H9 (cell line): ENCODE measurements at regions not wholly inside any gene's neighbourhood (a gene's known extent, or its start where the extent isn't known, plus 50 kb on each side); places are given as distances from the start of the nearest gene placed in this dataset.
A peak's percentile ranks its signal among the peaks of the same experiment; 100 is the strongest.

Source experiments
- DNase-seq: peaks from one replicate; pipeline ENCODE4 v3.0.0-alpha.2; 2017
- H2AFZ ChIP-seq: one replicate; pipeline ENCODE4 v1.6.1; 2013; ENCODE audit warnings: mild to moderate bottlenecking, low read length, control low read depth, moderate library complexity
- H2AK5ac ChIP-seq: 2 replicates; pipeline ENCODE4 v1.6.1; 2013; ENCODE audit warnings: low read length, control low read depth, mixed read lengths; ENCODE audit not compliant: insufficient read length
- H2BK120ac ChIP-seq: one replicate; pipeline ENCODE4 v1.6.1; 2013; ENCODE audit warnings: low read depth, mild to moderate bottlenecking, low read length, control low read depth, inconsistent platforms; ENCODE audit not compliant: poor library complexity, severe bottlenecking
- H2BK12ac ChIP-seq: 2 replicates; pipeline ENCODE4 v1.6.1; 2013; ENCODE audit warnings: low read length, control low read depth, mixed read lengths, low read depth; ENCODE audit not compliant: insufficient read length
- H2BK15ac ChIP-seq: 2 replicates; pipeline ENCODE4 v1.6.1; 2013; ENCODE audit warnings: low read depth, low read length, control low read depth
- H2BK20ac ChIP-seq: one replicate; pipeline ENCODE4 v1.6.1; 2013; ENCODE audit warnings: low read depth, mild to moderate bottlenecking, low read length, control low read depth, inconsistent platforms; ENCODE audit not compliant: poor library complexity, severe bottlenecking
- H2BK5ac ChIP-seq: 2 replicates; pipeline ENCODE4 v1.6.1; 2013; ENCODE audit warnings: low read length, control low read depth, mixed read lengths; ENCODE audit not compliant: insufficient read length
- H3K14ac ChIP-seq: 2 replicates; pipeline ENCODE4 v1.6.1; 2013; ENCODE audit warnings: low read length, control low read depth; ENCODE audit not compliant: insufficient read depth
- H3K18ac ChIP-seq: 2 replicates; pipeline ENCODE4 v1.6.1; 2013; ENCODE audit warnings: low read depth, mild to moderate bottlenecking, mixed read lengths, low read length, control low read depth; ENCODE audit not compliant: insufficient read length
- H3K23ac ChIP-seq: 2 replicates; pipeline ENCODE4 v1.6.1; 2013; ENCODE audit warnings: low read length, control low read depth, mixed read lengths, low read depth; ENCODE audit not compliant: insufficient read length
- H3K23me2 ChIP-seq: 2 replicates; pipeline ENCODE4 v1.6.1; 2013; ENCODE audit warnings: low read depth, mild to moderate bottlenecking, mixed read lengths, low read length, control low read depth; ENCODE audit not compliant: insufficient read length, poor library complexity, severe bottlenecking
- H3K27ac ChIP-seq: 2 replicates; pipeline ENCODE4 v1.5.1; 2013; ENCODE audit warnings: low read length, control low read depth, mixed read lengths, low read depth; ENCODE audit not compliant: insufficient read length
- H3K27me3 ChIP-seq: 2 replicates; pipeline ENCODE4 v1.6.1; 2013; ENCODE audit warnings: low read length, control low read depth, inconsistent platforms; ENCODE audit not compliant: insufficient read depth
- H3K4ac ChIP-seq: 2 replicates; pipeline ENCODE4 v1.6.1; 2013; ENCODE audit warnings: low read depth, mild to moderate bottlenecking, control low read depth, inconsistent platforms, low read length, moderate library complexity
- H3K4me1 ChIP-seq: 2 replicates; pipeline ENCODE4 v1.6.1; 2013; ENCODE audit warnings: low read length, control low read depth, inconsistent platforms; ENCODE audit not compliant: insufficient read depth
- H3K4me2 ChIP-seq: 2 replicates; pipeline ENCODE4 v1.6.1; 2013; ENCODE audit warnings: low read length, control low read depth, mixed read lengths; ENCODE audit not compliant: insufficient read length, insufficient read depth
- H3K56ac ChIP-seq: 2 replicates; pipeline ENCODE4 v1.6.1; 2013; ENCODE audit warnings: low read depth, mild to moderate bottlenecking, mixed read lengths, low read length, control low read depth; ENCODE audit not compliant: insufficient read length
- H3K79me1 ChIP-seq: 2 replicates; pipeline ENCODE4 v1.6.1; 2013; ENCODE audit warnings: low read depth, mild to moderate bottlenecking, moderate library complexity, low read length, control low read depth, inconsistent platforms; ENCODE audit not compliant: insufficient read depth, poor library complexity, severe bottlenecking
- H3K79me2 ChIP-seq: 2 replicates; pipeline ENCODE4 v1.6.1; 2013; ENCODE audit warnings: low read length, control low read depth, inconsistent platforms; ENCODE audit not compliant: insufficient read depth
- H3K9ac ChIP-seq: 2 replicates; pipeline ENCODE4 v1.6.1; 2013; ENCODE audit warnings: low read length, control low read depth, mixed read lengths; ENCODE audit not compliant: insufficient read length; ENCODE audit errors: extremely low read depth
- H3K9me3 ChIP-seq: one replicate; pipeline ENCODE4 v1.6.1; 2013; ENCODE audit warnings: low read depth, low read length, inconsistent platforms; ENCODE audit not compliant: control insufficient read depth
- H3T11ph ChIP-seq: one replicate; pipeline ENCODE4 v1.6.1; 2013; ENCODE audit warnings: mild to moderate bottlenecking, low read length, control low read depth, inconsistent platforms
- H4K20me1 ChIP-seq: one replicate; pipeline ENCODE4 v1.6.1; 2013; ENCODE audit not compliant: control insufficient read depth, insufficient read length, insufficient read depth
- H4K5ac ChIP-seq: 2 replicates; pipeline ENCODE4 v1.6.1; 2013; ENCODE audit warnings: low read depth, mild to moderate bottlenecking, mixed read lengths, low read length, control low read depth; ENCODE audit not compliant: insufficient read length
- H4K8ac ChIP-seq: replicated peaks from 2 replicates; pipeline ENCODE4 v1.6.1; 2013; ENCODE audit warnings: low read length, control low read depth, mixed read lengths, low read depth; ENCODE audit not compliant: insufficient read length
- H4K91ac ChIP-seq: 2 replicates; pipeline ENCODE4 v1.6.1; 2013; ENCODE audit warnings: low read depth, mild to moderate bottlenecking, moderate library complexity, mixed read lengths, low read length, control low read depth; ENCODE audit not compliant: insufficient read length
- H3K27ac Mint-ChIP-seq, 3 experiments: 2 replicates in 2 of 3; 3 replicates in 1 of 3; pipeline ENCODE4 v1.8.0; 2020 to 2021; ENCODE audit warnings: mixed read lengths in 3 of 3, mild to moderate bottlenecking in 1 of 3, moderate library complexity in 1 of 3
- H3K27me3 Mint-ChIP-seq: 2 replicates; pipeline ENCODE4 v1.8.0; 2021; ENCODE audit warnings: low read depth, mild to moderate bottlenecking, moderate library complexity, mixed read lengths
- H3K36me3 Mint-ChIP-seq, 3 experiments: 2 replicates in 2 of 3; 3 replicates in 1 of 3; pipeline ENCODE4 v1.8.0; 2020 to 2021; ENCODE audit warnings: low read depth in 3 of 3, mixed read lengths in 3 of 3; ENCODE audit not compliant: insufficient read depth in 1 of 3
- H3K4me1 Mint-ChIP-seq, 2 experiments: 2 replicates each; pipeline ENCODE4 v1.8.0; 2020; ENCODE audit warnings: mixed read lengths in 2 of 2
- H3K4me3 Mint-ChIP-seq, 2 experiments: 2 replicates in 1 of 2; 3 replicates in 1 of 2; pipeline ENCODE4 v1.8.0; 2020 to 2021; ENCODE audit warnings: mild to moderate bottlenecking in 2 of 2, mixed read lengths in 2 of 2, moderate library complexity in 1 of 2
- H3K9me3 Mint-ChIP-seq, 2 experiments: 2 replicates in 1 of 2; 3 replicates in 1 of 2; pipeline ENCODE4 v1.8.0; 2020; ENCODE audit warnings: mild to moderate bottlenecking in 2 of 2, mixed read lengths in 2 of 2, moderate library complexity in 1 of 2
- WGBS: extraction: QIAGEN DNeasy Blood & Tissue Kit; methylation state at CpG from one replicate; pipeline ENCODE4 v1.1.7; 2013; ENCODE audit warnings: missing lambda C conversion rate, low lambda C conversion rate, mixed read lengths; ENCODE audit not compliant: insufficient read length; ENCODE audit errors: extremely low coverage; 5-methylcytosine and 5-hydroxymethylcytosine counted together
- TF ChIP-seq, protein P1 (sequence below): fragments of 200-600 bp; sonication (generic); conservative IDR thresholded peaks from 3 replicates; pipeline ENCODE4 v1.8.0; 2021; ENCODE audit warnings: antibody characterized with exemption, mild to moderate bottlenecking

DNA sequence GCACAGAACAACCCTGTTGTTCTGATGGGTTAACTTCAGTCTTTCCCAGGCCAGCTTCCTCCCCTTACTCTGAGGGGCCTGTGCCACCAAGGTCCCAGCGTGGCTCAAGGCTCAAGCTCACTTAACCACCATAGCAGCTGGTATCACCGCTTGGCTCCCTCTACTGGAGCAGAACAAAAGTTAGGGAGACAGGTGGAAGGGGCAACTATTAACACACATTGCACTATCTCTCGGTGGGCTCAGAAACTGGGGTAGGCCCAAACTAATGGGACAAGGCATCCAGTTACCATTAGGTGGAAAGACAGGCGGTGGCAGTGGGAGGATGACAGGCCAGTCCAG is 88.7 kb upstream of the ATL2 start:
- Mint-ChIP-seq H3K36me3 (no peaks in the 10 kb centered on the region), H3K4me3 (no peak overlapping the region), H3K27ac (peak overlapping the region in 1 of 3 experiments; percentile 92; a peak in 1 of 7 replicates), H3K27me3 (peaks cover 3% of the 10 kb centered on the region), H3K4me1 (peaks cover 3% of the 10 kb centered on the region in 2 experiments), H3K9me3 (no peaks in the 10 kb centered on the region)
- TF ChIP-seq, protein P1, sequence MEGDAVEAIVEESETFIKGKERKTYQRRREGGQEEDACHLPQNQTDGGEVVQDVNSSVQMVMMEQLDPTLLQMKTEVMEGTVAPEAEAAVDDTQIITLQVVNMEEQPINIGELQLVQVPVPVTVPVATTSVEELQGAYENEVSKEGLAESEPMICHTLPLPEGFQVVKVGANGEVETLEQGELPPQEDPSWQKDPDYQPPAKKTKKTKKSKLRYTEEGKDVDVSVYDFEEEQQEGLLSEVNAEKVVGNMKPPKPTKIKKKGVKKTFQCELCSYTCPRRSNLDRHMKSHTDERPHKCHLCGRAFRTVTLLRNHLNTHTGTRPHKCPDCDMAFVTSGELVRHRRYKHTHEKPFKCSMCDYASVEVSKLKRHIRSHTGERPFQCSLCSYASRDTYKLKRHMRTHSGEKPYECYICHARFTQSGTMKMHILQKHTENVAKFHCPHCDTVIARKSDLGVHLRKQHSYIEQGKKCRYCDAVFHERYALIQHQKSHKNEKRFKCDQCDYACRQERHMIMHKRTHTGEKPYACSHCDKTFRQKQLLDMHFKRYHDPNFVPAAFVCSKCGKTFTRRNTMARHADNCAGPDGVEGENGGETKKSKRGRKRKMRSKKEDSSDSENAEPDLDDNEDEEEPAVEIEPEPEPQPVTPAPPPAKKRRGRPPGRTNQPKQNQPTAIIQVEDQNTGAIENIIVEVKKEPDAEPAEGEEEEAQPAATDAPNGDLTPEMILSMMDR: peak; percentile 76
- H4K20me1 ChIP-seq: no peaks in the 10 kb centered on the region
- no peak overlapping the region for H3T11ph ChIP-seq
- H3K79me1 ChIP-seq: no peaks in the 10 kb centered on the region
- no peak overlapping the region for H2BK12ac ChIP-seq
- no peak overlapping the region for H2BK15ac ChIP-seq
- H3K18ac ChIP-seq: no peak overlapping the region
- H3K79me2 ChIP-seq: no peaks in the 10 kb centered on the region
- no peak overlapping the region for H2BK120ac ChIP-seq
- no peak overlapping the region for H3K4ac ChIP-seq
- no peaks in the 10 kb centered on the region for H3K9me3 ChIP-seq
- no peaks in the 10 kb centered on the region for H3K4me1 ChIP-seq
- H2AFZ ChIP-seq: no peak overlapping the region
- H3K56ac ChIP-seq: no peak overlapping the region
- no peak overlapping the region for H3K27ac ChIP-seq
- H4K8ac ChIP-seq: no peak overlapping the region
- no peak overlapping the region for H2BK5ac ChIP-seq
- peak; percentile 76 for DNase-seq
- no CpG with 5 or more reads among the region's 4 CpGs for WGBS
- no peak overlapping the region for H3K23ac ChIP-seq
- no peak overlapping the region for H3K14ac ChIP-seq
- no peak overlapping the region for H3K9ac ChIP-seq
- no peaks in the 10 kb centered on the region for H3K27me3 ChIP-seq
- H2BK20ac ChIP-seq: no peak overlapping the region
- no peak overlapping the region for H4K5ac ChIP-seq
- H3K23me2 ChIP-seq: no peaks in the 10 kb centered on the region
- no peak overlapping the region for H3K4me2 ChIP-seq
- H2AK5ac ChIP-seq: no peak overlapping the region
- no peak overlapping the region for H4K91ac ChIP-seq
